ENCODE measurements at regions not wholly inside any gene's neighbourhood (a gene's known extent, or its start where the extent isn't known, plus 50 kb on each side); places are given as distances from the start of the nearest gene placed in this dataset.

GRCh38 chr6:90660931-90661330, 74.1 kb upstream of the MAP3K7 start:
- TF ChIP-seq CTCF (IDR thresholded peaks at IDR 0.05; ENCODE audit: insufficient read depth, low read length) (no peak), GABPA (IDR thresholded peaks at IDR 0.05; ENCODE audit: low read depth) (no peak), SPI1 (IDR thresholded peaks at IDR 0.05; ENCODE audit: borderline replicate concordance, low read depth) (no peak), REST (IDR thresholded peaks at IDR 0.05; ENCODE audit: insufficient replicate concordance, low read depth) (no peak), POLR2AphosphoS5 (IDR thresholded peaks at IDR 0.05; ENCODE audit: low read depth) (no peak)
